Gastroesophageal sphincter (tissue), 4 donors: ENCODE measurements at regions not wholly inside any gene's neighbourhood (a gene's known extent, or its start where the extent isn't known, plus 50 kb on each side); places are given as distances from the start of the nearest gene placed in this dataset.
A peak's percentile ranks its signal among the peaks of the same experiment; 100 is the strongest.

Experiments
- ATAC-seq: fragments of 150-250 bp; one replicate; pipeline ENCODE4 v1.9.1; 2016; ENCODE audit warnings: mild to moderate bottlenecking, moderate library complexity
- H3K27ac ChIP-seq, 4 donors: fragments of 200-600 bp; sonication (generic) in 3 of 4; 1 replicate in 3 of 4; 2 replicates in 1 of 4; pipeline ENCODE4 v1.5.1; 2016 to 2019
- H3K27me3 ChIP-seq: fragments of 200-600 bp; sonication (generic); one replicate; pipeline ENCODE4 v1.5.1; 2019
- H3K36me3 ChIP-seq, 2 donors: fragments of 200-600 bp; sonication (generic); one replicate each; pipeline ENCODE4 v1.5.1; 2019; ENCODE audit warnings: control low read depth in 1 of 2
- H3K4me1 ChIP-seq, 3 donors: fragments of 200-600 bp; sonication (generic); 1 replicate in 2 of 3; 2 replicates in 1 of 3; pipeline ENCODE4 v1.5.1; 2016 to 2019; ENCODE audit warnings: control low read depth in 2 of 3
- H3K4me3 ChIP-seq, 2 donors: fragments of 200-600 bp; sonication (generic); one replicate each; pipeline ENCODE4 v1.5.1; 2019; ENCODE audit warnings: mild to moderate bottlenecking in 1 of 2, moderate library complexity in 1 of 2
- H3K9me3 ChIP-seq, 3 donors: fragments of 200-600 bp; sonication (generic); one replicate each; pipeline ENCODE4 v1.5.1; 2017 to 2019; ENCODE audit warnings: control low read depth in 2 of 3
- EP300 ChIP-seq: sonication (generic); formaldehyde crosslinking; IDR thresholded peaks from one replicate; pipeline ENCODE4 v1.6.1; 2017; ENCODE audit warnings: antibody characterized with exemption, mild to moderate bottlenecking
- POLR2A ChIP-seq, 2 donors: fragments of 450-650 bp; IDR thresholded peaks; one replicate each; pipeline ENCODE4 v1.6.1; 2017; ENCODE audit warnings: antibody characterized with exemption in 2 of 2, mild to moderate bottlenecking in 2 of 2, moderate library complexity in 1 of 2
- POLR2AphosphoS5 ChIP-seq: sonication (generic); formaldehyde crosslinking; IDR thresholded peaks from one replicate; pipeline ENCODE4 v1.6.1; 2017; ENCODE audit warnings: antibody characterized with exemption
- WGBS, 2 donors: methylation state at CpG; one replicate each; pipeline ENCODE4 v1.1.5; 2018; ENCODE audit warnings: low coverage in 1 of 2; 5-methylcytosine and 5-hydroxymethylcytosine counted together
- TF ChIP-seq, protein P1 (sequence below), 4 experiments: fragments of 200-600 bp in 2 of 4; fragments of 450-650 bp in 2 of 4; sonication (generic) in 1 of 4; IDR thresholded peaks; one replicate each; pipeline ENCODE4 v1.5.1; 2017 to 2019; ENCODE audit warnings: antibody characterized with exemption in 4 of 4, mild to moderate bottlenecking in 2 of 4, moderate library complexity in 2 of 4

DNA sequence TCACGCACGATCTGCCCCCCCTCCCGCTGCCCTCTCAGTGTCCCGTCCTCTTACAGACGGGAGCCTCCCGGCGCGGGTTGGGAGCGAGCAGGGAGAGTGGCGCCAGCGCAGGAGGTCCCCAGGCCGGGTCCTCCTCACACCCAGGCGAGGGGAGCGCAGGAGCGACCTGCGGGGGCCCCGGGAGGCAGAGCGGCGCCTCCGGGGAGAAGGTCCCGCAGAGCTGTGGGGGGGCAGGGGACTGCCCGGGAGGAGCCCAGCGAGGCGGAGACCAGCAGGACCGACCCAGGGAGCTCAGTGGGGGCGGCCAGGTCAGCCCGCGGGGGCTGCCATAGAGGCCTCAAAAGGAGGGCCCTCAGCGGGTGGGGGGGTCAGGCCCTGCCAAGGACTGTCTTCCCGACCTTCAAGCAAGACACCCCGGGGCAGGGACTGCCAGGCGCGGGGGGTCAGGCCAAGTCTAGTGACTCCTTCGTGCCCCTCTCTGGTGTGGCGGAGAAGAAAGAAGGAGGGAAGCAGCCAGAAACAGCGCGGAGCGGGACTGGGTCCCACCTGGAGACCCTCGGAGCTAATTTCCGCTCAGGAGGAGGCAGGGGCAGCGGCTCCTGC lies 123.3 kb upstream of the ERCC6L2 start:
- WGBS, 2 donors = 40 to 67% methylated on average over 3 to 8 of the region's 41 CpGs

DNA sequence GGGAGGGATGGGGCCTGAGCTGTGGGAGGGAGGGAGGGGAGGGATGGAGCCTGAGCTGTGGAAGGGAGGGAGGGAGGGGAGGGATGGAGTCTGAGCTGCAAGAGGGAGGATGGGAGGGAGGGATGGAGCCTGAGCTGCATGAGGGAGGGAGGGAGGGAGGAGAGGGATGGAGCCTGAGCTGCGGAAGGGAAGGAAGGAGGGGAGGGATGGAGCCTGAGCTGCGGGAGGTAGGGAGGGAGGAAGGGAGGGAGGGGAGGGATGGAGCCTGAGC lies 124.0 kb upstream of the ERCC6L2 start:
- no peak overlapping the region for H3K4me3 ChIP-seq
- peaks cover 0 to 46% (median 7%) of the 10 kb centered on the region in 3 donors for H3K4me1 ChIP-seq
- TF ChIP-seq EP300 (no peak), POLR2A (IDR thresholded peaks at IDR 0.05) (no peak), POLR2AphosphoS5 (no peak)
- TF ChIP-seq, protein P1, sequence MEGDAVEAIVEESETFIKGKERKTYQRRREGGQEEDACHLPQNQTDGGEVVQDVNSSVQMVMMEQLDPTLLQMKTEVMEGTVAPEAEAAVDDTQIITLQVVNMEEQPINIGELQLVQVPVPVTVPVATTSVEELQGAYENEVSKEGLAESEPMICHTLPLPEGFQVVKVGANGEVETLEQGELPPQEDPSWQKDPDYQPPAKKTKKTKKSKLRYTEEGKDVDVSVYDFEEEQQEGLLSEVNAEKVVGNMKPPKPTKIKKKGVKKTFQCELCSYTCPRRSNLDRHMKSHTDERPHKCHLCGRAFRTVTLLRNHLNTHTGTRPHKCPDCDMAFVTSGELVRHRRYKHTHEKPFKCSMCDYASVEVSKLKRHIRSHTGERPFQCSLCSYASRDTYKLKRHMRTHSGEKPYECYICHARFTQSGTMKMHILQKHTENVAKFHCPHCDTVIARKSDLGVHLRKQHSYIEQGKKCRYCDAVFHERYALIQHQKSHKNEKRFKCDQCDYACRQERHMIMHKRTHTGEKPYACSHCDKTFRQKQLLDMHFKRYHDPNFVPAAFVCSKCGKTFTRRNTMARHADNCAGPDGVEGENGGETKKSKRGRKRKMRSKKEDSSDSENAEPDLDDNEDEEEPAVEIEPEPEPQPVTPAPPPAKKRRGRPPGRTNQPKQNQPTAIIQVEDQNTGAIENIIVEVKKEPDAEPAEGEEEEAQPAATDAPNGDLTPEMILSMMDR (IDR thresholded peaks at IDR 0.05) = no peak
- no peaks in the 10 kb centered on the region for H3K9me3 ChIP-seq
- H3K27ac ChIP-seq = no peak overlapping the region
- no CpG with 5 or more reads among the region's 2 CpGs for WGBS, 2 donors
- H3K36me3 ChIP-seq = no peaks in the 10 kb centered on the region
- no peak for ATAC-seq
- H3K27me3 ChIP-seq = peaks cover 6% of the 10 kb centered on the region

More for the DNA sequence above, 123.3 kb upstream of the ERCC6L2 start:
- H3K4me3 ChIP-seq = peak overlapping the region; percentile 22 to 50
- H3K36me3 ChIP-seq = no peaks in the 10 kb centered on the region
- H3K27me3 ChIP-seq = peaks cover 6% of the 10 kb centered on the region
- peak; percentile 24 for ATAC-seq
- H3K4me1 ChIP-seq = peaks cover 4 to 53% (median 7%) of the 10 kb centered on the region in 3 donors
- no peaks in the 10 kb centered on the region for H3K9me3 ChIP-seq
- TF ChIP-seq POLR2A (IDR thresholded peaks at IDR 0.05) (no peak), POLR2AphosphoS5 (no peak), EP300 (no peak)
- TF ChIP-seq, protein P1 (IDR thresholded peaks at IDR 0.05) = no peak
- H3K27ac ChIP-seq = peak overlapping the region in 2 of 4 donors; percentile 46 to 61

DNA sequence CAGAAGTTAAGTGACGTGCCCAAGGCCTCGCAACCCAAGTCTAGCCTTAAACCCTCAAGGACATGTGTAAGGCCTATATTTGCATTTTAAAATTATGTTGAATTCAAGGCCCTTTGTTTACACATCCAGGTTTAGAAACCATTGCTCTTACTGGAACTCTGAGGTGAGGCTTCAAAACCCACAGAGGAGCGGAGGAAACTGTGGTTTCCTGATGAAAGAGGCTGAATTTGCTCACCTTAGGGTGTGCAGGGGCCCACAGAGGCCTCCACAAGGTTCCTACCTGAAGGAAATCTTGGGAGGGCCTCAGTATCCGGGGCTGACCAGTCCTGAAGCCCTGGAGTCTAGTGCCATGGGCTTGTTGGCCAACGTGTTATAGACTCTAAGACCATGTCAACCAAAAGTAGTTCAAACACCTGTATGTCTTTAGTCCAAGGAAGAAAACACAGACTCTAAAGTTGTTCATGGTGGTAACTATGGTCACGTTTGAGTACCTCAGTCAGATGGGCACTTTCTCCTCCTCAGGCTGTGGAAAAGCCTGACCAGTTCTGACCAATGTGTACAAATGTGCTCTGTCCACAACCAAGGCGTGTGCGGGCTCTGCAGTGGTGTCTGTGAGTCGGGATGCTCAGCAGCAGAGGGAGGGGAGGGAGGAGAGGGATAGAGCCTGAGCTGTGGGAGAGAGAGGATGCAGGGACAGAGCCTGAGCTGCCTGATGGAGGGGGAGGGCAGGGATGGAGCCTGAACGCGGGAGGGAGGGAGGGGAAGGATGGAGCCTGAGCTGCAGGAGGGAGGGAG lies 124.6 kb upstream of the ERCC6L2 start:
- WGBS, 2 donors = 89 to 90% methylated on average over 5 to 6 of the region's 11 CpGs

DNA sequence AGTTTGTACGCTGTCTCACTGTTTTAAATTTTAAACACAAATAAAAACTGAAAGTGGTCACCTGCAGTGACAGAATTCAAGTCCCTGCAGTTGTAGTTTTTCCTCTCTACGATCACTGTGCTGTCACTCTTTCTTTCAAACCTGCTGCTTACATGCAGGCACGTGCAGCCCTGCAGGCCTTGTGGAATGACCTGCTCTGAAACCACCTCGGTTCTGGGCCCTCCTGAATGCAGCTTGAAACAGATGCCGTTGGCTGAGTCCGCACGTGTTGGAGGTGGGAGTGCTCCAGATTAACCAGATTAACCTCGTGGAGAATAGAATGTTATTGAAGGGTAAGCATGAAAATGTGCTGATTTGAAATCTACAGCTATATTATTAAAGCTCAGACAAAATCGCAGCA lies 126.0 kb upstream of the ERCC6L2 start:
- ATAC-seq = no peak
- peaks cover 6% of the 10 kb centered on the region for H3K27me3 ChIP-seq
- TF ChIP-seq, protein P1 (IDR thresholded peaks at IDR 0.05) = no peak
- no peak for TF ChIP-seq POLR2AphosphoS5
- no peak for TF ChIP-seq POLR2A (IDR thresholded peaks at IDR 0.05)
- TF ChIP-seq EP300 = no peak
- WGBS, 2 donors = 70 to 79% methylated on average over 3 to 7 of the region's 9 CpGs
- H3K4me1 ChIP-seq = peaks cover 0 to 26% (median 7%) of the 10 kb centered on the region in 3 donors
- no peaks in the 10 kb centered on the region for H3K36me3 ChIP-seq
- H3K27ac ChIP-seq = no peak overlapping the region
- H3K4me3 ChIP-seq = no peak overlapping the region
- H3K9me3 ChIP-seq = no peaks in the 10 kb centered on the region

More for the DNA sequence above, 124.6 kb upstream of the ERCC6L2 start:
- no peak for ATAC-seq
- Histone ChIP-seq H3K27ac (no peak overlapping the region), H3K27me3 (peaks cover 6% of the 10 kb centered on the region), H3K9me3 (no peaks in the 10 kb centered on the region), H3K4me3 (no peak overlapping the region), H3K4me1 (peaks cover 0 to 40% (median 7%) of the 10 kb centered on the region in 3 donors), H3K36me3 (no peaks in the 10 kb centered on the region)
- no peak for TF ChIP-seq EP300
- TF ChIP-seq, protein P1 (IDR thresholded peaks at IDR 0.05) = no peak
- no peak for TF ChIP-seq POLR2A (IDR thresholded peaks at IDR 0.05)
- TF ChIP-seq POLR2AphosphoS5 = no peak
